ENCODE measurements at regions not wholly inside any gene's neighbourhood (a gene's known extent, or its start where the extent isn't known, plus 50 kb on each side); places are given as distances from the start of the nearest gene placed in this dataset.

DNA sequence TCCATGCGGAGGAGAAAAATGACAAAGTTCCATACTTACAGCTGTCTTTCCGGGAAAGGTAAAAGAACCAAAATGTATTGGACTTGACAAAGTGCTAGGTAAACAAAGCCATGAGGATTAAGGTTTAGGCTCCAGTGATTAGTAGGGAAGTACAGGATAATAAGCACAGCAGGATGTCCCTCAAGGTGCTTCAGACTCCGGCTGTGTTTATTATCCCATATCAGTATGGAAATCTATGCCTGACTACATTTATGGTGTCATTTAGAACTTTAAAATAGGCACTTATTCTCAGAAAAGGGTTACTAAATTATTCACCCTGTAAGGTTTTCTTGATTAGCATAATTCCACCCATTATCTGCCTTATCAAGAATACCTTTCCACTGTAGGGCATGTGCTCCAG lies 136.3 kb upstream of the CCDC68 start:
- TF ChIP-seq, protein P1, sequence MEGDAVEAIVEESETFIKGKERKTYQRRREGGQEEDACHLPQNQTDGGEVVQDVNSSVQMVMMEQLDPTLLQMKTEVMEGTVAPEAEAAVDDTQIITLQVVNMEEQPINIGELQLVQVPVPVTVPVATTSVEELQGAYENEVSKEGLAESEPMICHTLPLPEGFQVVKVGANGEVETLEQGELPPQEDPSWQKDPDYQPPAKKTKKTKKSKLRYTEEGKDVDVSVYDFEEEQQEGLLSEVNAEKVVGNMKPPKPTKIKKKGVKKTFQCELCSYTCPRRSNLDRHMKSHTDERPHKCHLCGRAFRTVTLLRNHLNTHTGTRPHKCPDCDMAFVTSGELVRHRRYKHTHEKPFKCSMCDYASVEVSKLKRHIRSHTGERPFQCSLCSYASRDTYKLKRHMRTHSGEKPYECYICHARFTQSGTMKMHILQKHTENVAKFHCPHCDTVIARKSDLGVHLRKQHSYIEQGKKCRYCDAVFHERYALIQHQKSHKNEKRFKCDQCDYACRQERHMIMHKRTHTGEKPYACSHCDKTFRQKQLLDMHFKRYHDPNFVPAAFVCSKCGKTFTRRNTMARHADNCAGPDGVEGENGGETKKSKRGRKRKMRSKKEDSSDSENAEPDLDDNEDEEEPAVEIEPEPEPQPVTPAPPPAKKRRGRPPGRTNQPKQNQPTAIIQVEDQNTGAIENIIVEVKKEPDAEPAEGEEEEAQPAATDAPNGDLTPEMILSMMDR (conservative IDR thresholded peaks at IDR 0.05 in 1 of 2, IDR thresholded peaks at IDR 0.05 in 1 of 2; ENCODE audit: extremely low read depth in 1 of 2, insufficient read depth in 1 of 2, low read depth in 1 of 2, low read length in 2 of 2) = no peak
- no peak for TF ChIP-seq EZH2 (IDR thresholded peaks at IDR 0.05; ENCODE audit: borderline replicate concordance, low read length)
